Body of pancreas (tissue), 4 donors: ENCODE measurements at regions not wholly inside any gene's neighbourhood (a gene's known extent, or its start where the extent isn't known, plus 50 kb on each side); places are given as distances from the start of the nearest gene placed in this dataset.
A peak's percentile ranks its signal among the peaks of the same experiment; 100 is the strongest.

Experiments used
- ATAC-seq: fragments of 150-250 bp; one replicate; pipeline ENCODE4 v1.9.1; 2016
- DNase-seq, 4 donors: peaks; one replicate each; pipeline ENCODE4 v3.0.0-alpha.2; 2019
- H3K27ac ChIP-seq, 4 donors: fragments of 200-600 bp; sonication (generic); 1 replicate in 3 of 4; 2 replicates in 1 of 4; pipeline versions ENCODE4 v1.5.1 to v1.6.1; 2016 to 2019; ENCODE audit warnings: mild to moderate bottlenecking in 1 of 4, mixed read lengths in 1 of 4, moderate library complexity in 1 of 4
- H3K27me3 ChIP-seq, 2 donors: fragments of 200-600 bp; sonication (generic); one replicate each; pipeline ENCODE4 v1.6.0; 2016; ENCODE audit warnings: mild to moderate bottlenecking in 1 of 2
- H3K36me3 ChIP-seq, 2 donors: fragments of 200-600 bp; sonication (generic); replicated peaks in 1 of 2; 2 replicates each; pipeline ENCODE4 v1.5.1; 2016; ENCODE audit warnings: low read depth in 2 of 2; ENCODE audit not compliant: insufficient read depth in 1 of 2
- H3K4me1 ChIP-seq: fragments of 200-600 bp; sonication (generic); one replicate; pipeline ENCODE4 v1.6.0; 2016
- H3K4me3 ChIP-seq, 2 donors: fragments of 200-600 bp; sonication (generic); 1 replicate in 1 of 2; 2 replicates in 1 of 2; pipeline ENCODE4 v1.5.1; 2016 to 2019
- H3K9me3 ChIP-seq, 3 donors: fragments of 200-600 bp; sonication (generic); 1 replicate in 2 of 3; 2 replicates in 1 of 3; pipeline ENCODE4 v1.5.1; 2016
- POLR2A ChIP-seq, 3 donors: fragments of 450-650 bp; IDR thresholded peaks; one replicate each; pipeline ENCODE4 v1.6.1; 2016; ENCODE audit warnings: antibody characterized with exemption in 3 of 3, mild to moderate bottlenecking in 2 of 3
- WGBS, 2 donors: methylation state at CpG; one replicate each; pipeline ENCODE4 v1.1.5; 2017; 5-methylcytosine and 5-hydroxymethylcytosine counted together
- intact Hi-C: fragments of 100-400 bp; cut with DNase I; formaldehyde crosslinking; loops from one replicate; pipeline ENCODE4 v1.15.1; 2023
- TF ChIP-seq, protein P1 (sequence below), 7 experiments: fragments of 450-650 bp in 4 of 7; fragments of 200-600 bp in 3 of 7; sonication (generic) in 3 of 7; IDR thresholded peaks; one replicate each; pipeline ENCODE4 v1.5.1; 2016 to 2019; ENCODE audit warnings: antibody characterized with exemption in 7 of 7

DNA sequence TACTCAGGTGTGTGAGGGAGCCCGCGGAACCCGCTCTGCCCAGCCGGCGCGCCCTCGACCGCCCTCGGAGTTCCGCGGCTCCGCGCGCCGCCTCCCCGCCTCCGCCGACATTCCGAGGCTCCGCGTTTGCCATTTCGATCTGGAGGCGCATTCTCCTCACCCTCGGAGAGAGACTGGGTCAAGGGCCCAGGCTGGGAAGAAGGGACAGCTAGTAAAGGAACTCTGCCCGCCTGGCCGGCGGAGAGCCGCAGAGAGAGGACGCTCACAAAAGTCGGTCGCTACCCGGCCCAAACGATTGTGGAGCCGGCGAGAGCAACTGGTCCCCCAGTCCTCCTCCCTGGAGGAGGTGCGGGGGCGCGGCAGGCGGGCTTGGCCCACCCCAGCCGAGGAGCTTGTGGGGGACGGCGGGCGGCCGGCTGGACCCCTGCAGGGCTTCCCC, 74.5 kb upstream of the LEP start:
- ATAC-seq (peak; percentile 39), DNase-seq (peak; percentile 20 to 33 (median 30))
- Histone ChIP-seq H3K4me1 (peaks cover 23% of the 10 kb centered on the region), H3K4me3 (peak overlapping the region; percentile 9 to 24), H3K27ac (peak overlapping the region in 3 of 4 donors; percentile 31 to 66 (median 54)), H3K36me3 (no peaks in the 10 kb centered on the region), H3K9me3 (no peaks in the 10 kb centered on the region), H3K27me3 (peaks cover 0 to 4% of the 10 kb centered on the region in 2 donors)
- 0% methylated on average over 17 to 44 of the region's 44 CpGs for WGBS, 2 donors
- TF ChIP-seq POLR2A (IDR thresholded peaks at IDR 0.05) = peak in 1 of 3 donors; percentile 26
- TF ChIP-seq, protein P1, sequence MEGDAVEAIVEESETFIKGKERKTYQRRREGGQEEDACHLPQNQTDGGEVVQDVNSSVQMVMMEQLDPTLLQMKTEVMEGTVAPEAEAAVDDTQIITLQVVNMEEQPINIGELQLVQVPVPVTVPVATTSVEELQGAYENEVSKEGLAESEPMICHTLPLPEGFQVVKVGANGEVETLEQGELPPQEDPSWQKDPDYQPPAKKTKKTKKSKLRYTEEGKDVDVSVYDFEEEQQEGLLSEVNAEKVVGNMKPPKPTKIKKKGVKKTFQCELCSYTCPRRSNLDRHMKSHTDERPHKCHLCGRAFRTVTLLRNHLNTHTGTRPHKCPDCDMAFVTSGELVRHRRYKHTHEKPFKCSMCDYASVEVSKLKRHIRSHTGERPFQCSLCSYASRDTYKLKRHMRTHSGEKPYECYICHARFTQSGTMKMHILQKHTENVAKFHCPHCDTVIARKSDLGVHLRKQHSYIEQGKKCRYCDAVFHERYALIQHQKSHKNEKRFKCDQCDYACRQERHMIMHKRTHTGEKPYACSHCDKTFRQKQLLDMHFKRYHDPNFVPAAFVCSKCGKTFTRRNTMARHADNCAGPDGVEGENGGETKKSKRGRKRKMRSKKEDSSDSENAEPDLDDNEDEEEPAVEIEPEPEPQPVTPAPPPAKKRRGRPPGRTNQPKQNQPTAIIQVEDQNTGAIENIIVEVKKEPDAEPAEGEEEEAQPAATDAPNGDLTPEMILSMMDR (IDR thresholded peaks at IDR 0.05) = peak in 1 of 7 experiments; percentile 1
- intact Hi-C loops = no loop called here

DNA sequence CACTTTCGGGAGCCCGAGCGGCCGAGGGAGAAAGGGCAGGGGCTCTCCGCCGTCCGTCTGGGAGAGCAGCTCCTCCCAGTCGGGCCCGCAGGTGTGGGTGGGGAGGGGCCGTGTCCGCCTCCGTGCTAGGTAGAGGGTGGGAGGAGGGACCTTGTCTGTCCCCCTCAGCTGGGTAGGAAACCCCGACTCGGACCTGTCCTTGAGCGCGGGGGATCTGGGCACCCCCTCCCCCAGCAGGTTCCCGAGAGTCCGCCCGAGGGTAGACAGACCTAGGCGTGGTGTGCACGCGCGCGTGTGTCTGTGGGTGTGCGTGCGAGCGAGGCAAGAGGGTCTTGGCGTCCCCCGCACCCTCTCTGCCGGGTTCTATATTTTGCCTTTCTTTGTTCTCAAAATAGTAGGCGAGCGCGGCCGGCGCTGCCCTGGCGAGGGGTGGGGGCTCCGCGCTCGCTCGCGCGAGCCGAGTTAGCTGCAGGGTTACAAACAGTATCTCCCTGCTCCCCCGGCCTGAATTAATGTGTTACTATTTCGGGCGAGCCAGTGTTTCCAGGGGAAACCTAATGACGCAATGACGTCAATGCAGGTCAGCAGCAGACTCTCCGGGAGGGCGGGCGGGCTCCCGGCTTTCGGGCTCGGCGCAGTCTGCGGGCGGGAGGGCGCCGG, 73.9 kb upstream of the LEP start:
- Histone ChIP-seq H3K27ac (peak overlapping the region; percentile 1 to 66 (median 42)), H3K9me3 (no peaks in the 10 kb centered on the region), H3K4me1 (peaks cover 23% of the 10 kb centered on the region), H3K36me3 (no peaks in the 10 kb centered on the region), H3K4me3 (peak overlapping the region; percentile 9 to 24), H3K27me3 (peaks cover 0 to 4% of the 10 kb centered on the region in 2 donors)
- ATAC-seq (peak; percentile 87), DNase-seq (peak; percentile 66 to 84 (median 76))
- intact Hi-C loops = no loop called here
- TF ChIP-seq POLR2A (IDR thresholded peaks at IDR 0.05) = peak in 2 of 3 donors; percentile 39 to 50
- TF ChIP-seq, protein P1 (IDR thresholded peaks at IDR 0.05) = no peak
- 0 to 2% methylated on average over 21 to 45 of the region's 59 CpGs for WGBS, 2 donors

DNA sequence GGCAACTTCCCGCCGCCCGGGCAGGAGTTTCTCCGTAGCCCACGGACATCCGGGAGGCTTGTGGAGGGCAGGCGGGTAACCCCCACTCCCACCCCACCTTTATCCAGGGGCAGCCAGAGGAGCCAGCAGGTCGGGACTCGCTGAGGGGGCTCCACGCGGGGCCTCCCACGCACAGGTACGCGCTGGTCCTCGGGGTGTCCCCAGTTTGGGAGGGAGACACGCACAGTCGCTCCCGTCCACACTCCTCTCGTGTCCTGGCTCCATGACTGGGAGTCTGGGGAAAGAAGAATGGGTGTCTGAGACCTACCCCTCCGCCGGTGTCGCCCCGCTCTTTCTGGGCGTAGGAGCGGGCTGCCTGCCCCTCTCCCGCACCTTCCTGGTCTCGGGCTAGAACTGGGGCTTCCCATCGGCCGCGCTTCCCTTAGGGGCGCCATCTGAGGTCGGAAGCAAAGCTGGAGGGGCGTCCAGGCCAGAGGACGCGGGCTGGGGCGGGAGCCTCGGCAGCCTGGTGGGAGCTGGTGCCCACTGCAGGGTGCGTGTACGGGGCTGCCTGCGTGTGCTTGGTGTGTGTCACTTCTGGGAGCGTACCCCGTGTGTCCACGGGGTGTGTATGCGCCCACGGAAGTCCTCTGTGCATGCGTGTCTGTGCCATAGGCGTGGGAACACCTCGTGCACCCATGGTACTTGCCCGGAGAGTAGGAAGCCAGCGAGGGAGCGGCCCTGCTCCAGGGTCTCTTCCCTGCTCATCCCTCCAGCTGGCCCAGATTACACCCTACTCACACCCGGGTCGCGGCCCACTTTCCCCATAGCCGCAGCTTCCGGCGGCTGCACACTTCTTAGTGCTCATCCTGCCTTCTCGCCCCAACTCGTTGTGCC, 73.0 kb upstream of the LEP start:
- Histone ChIP-seq H3K27ac (peak overlapping the region in 2 of 4 donors; percentile 13 to 54), H3K4me3 (peak overlapping the region in 1 of 2 donors; percentile 9), H3K36me3 (no peaks in the 10 kb centered on the region), H3K9me3 (no peaks in the 10 kb centered on the region), H3K27me3 (peaks cover 0 to 4% of the 10 kb centered on the region in 2 donors), H3K4me1 (peaks cover 23% of the 10 kb centered on the region)
- intact Hi-C loops = no loop called here
- DNase-seq (peak in 3 of 4 donors; percentile 12 to 20 (median 17)), ATAC-seq (peak; percentile 5)
- no peak for TF ChIP-seq POLR2A (IDR thresholded peaks at IDR 0.05)
- TF ChIP-seq, protein P1 (IDR thresholded peaks at IDR 0.05) = no peak
- 10 to 11% methylated on average over 29 to 51 of the region's 59 CpGs for WGBS, 2 donors

DNA sequence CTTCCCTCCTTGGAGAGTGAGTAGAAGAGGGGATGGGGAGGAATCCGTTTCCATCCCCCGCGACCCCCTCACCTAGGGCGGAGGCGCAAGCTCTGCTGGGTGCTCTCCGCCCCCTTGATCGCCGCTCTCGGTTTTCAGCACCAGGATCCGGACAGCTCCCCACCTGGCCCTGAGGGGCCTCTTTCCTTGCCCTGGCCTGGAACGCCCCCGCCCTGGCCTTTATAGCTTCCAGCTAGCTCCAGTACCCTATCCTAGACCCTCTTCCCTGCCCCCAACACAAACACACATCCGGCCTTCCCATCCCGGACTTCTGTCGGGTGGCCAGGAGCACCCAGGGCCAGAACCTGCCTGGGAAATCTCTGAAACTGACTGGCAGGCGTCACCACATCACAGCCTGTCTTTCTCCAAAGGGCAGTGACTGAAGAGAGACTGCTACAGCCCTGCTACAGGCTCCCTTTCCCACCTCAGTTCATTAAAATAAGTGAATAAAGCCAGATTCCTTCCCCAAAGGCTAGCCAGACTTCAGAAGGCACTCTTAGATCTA, 72.3 kb upstream of the LEP start:
- WGBS, 2 donors = 30 to 41% methylated on average over 15 to 16 of the region's 16 CpGs
- Histone ChIP-seq H3K4me1 (peaks cover 23% of the 10 kb centered on the region), H3K27ac (no peak overlapping the region), H3K36me3 (no peaks in the 10 kb centered on the region), H3K9me3 (no peaks in the 10 kb centered on the region), H3K4me3 (no peak overlapping the region), H3K27me3 (peaks cover 0 to 4% of the 10 kb centered on the region in 2 donors)
- DNase-seq (peak in 3 of 4 donors; percentile 32 to 39 (median 32)), ATAC-seq (no peak)
- intact Hi-C loops = no loop called here
- TF ChIP-seq, protein P1 (IDR thresholded peaks at IDR 0.05) = no peak
- TF ChIP-seq POLR2A (IDR thresholded peaks at IDR 0.05) = no peak
